Endodermal cell (in vitro differentiated cells): ENCODE measurements at regions not wholly inside any gene's neighbourhood (a gene's known extent, or its start where the extent isn't known, plus 50 kb on each side); places are given as distances from the start of the nearest gene placed in this dataset.

Experiments
- DNase-seq: peaks from one replicate; pipeline ENCODE4 v3.0.0-alpha.2; 2017
- H3K27ac ChIP-seq: 2 replicates; pipeline ENCODE4 v1.5.1; 2013; ENCODE audit warnings: mild to moderate bottlenecking, low read depth, low read length, moderate library complexity
- H3K27me3 ChIP-seq: 2 replicates; pipeline ENCODE4 v1.6.1; 2013; ENCODE audit warnings: mild to moderate bottlenecking, low read length, moderate library complexity; ENCODE audit not compliant: insufficient read depth, control insufficient read depth, poor library complexity, severe bottlenecking
- H3K36me3 ChIP-seq: 2 replicates; pipeline ENCODE4 v1.7.0; 2013; ENCODE audit warnings: mild to moderate bottlenecking, low read length, moderate library complexity; ENCODE audit not compliant: control insufficient read depth, insufficient read depth
- H3K4me1 ChIP-seq: one replicate; pipeline ENCODE4 v1.7.0; 2013; ENCODE audit warnings: low read length; ENCODE audit not compliant: control insufficient read depth, insufficient read depth
- H3K4me3 ChIP-seq: 2 replicates; pipeline ENCODE4 v1.5.1; 2013; ENCODE audit warnings: mild to moderate bottlenecking, low read length, moderate library complexity
- H3K9ac ChIP-seq: 2 replicates; pipeline ENCODE4 v1.6.1; 2013; ENCODE audit warnings: mild to moderate bottlenecking, low read length, moderate library complexity; ENCODE audit not compliant: poor library complexity, severe bottlenecking; ENCODE audit errors: extremely low read depth
- H3K9me3 ChIP-seq: 2 replicates; pipeline ENCODE4 v1.6.1; 2013; ENCODE audit warnings: mild to moderate bottlenecking, low read length, moderate library complexity; ENCODE audit not compliant: control insufficient read depth
- H3K27ac Mint-ChIP-seq: 2 replicates; pipeline ENCODE4 v1.8.0; 2020; ENCODE audit warnings: mixed read lengths
- H3K27me3 Mint-ChIP-seq: 2 replicates; pipeline ENCODE4 v1.8.0; 2021; ENCODE audit warnings: mild to moderate bottlenecking, mixed read lengths; ENCODE audit not compliant: insufficient read depth
- H3K36me3 Mint-ChIP-seq: 2 replicates; pipeline ENCODE4 v1.8.0; 2020; ENCODE audit warnings: low read depth, mixed read lengths
- H3K4me1 Mint-ChIP-seq: 2 replicates; pipeline ENCODE4 v1.8.0; 2020; ENCODE audit warnings: mixed read lengths
- H3K4me3 Mint-ChIP-seq: 2 replicates; pipeline ENCODE4 v1.8.0; 2020; ENCODE audit warnings: mild to moderate bottlenecking, moderate library complexity, mixed read lengths
- H3K9me3 Mint-ChIP-seq: 2 replicates; pipeline ENCODE4 v1.8.0; 2020; ENCODE audit warnings: mild to moderate bottlenecking, mixed read lengths
- CTCF ChIP-seq: fragments of 200-600 bp; sonication (generic); conservative IDR thresholded peaks from 2 replicates; pipeline ENCODE4 v1.5.0; 2021; ENCODE audit warnings: antibody characterized with exemption, mild to moderate bottlenecking
- WGBS, 2 experiments: methylation state at CpG; one replicate each; pipeline versions ENCODE4 v1.1.5 to v1.1.7; 2013; ENCODE audit warnings: missing lambda C conversion rate in 2 of 2, mixed read lengths in 1 of 2; ENCODE audit not compliant: insufficient coverage in 1 of 2, insufficient read length in 1 of 2; 5-methylcytosine and 5-hydroxymethylcytosine counted together

DNA sequence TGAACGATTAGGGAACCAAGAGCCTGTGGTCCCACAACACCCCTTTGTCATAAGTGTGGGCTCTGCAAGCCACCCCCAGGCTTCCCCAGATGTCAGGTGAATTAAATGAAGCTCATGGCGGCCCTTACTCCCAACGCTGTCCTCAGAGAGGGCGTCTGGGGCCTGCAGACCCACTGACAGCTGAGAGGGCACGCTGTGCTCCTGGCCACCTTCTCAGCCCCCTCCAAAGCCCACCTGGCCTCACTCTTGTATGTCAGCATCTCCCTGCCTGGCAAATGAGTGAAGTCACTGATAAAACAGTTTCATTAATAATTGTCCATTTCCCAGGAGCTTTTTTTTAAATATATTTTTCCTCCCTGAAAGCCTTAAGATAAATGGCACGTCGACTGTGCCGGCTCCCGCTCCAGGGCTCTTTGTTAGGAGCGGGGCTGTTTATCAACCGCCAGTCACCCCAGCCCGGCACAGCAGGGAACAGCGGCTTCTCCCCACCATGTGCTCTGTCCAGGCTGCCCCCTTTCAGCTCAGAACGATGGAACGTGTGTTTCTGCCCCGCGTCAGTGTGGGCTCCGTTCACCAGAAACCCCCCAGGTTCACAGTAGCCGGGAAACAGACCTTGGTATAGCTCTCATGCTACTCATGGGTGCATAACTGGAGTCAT, 94.7 kb upstream of the SFSWAP start:
- no peaks in the 10 kb centered on the region for H3K27me3 ChIP-seq
- no peaks in the 10 kb centered on the region for H3K36me3 Mint-ChIP-seq
- 90 to 92% methylated on average over 14 to 19 of the region's 19 CpGs for WGBS, 2 experiments

GRCh38 chr12:131616738-131617137, 94.2 kb upstream of the SFSWAP start:
- H3K9me3 ChIP-seq: no peaks in the 10 kb centered on the region
- no peak for DNase-seq
- no peaks in the 10 kb centered on the region for H3K27me3 Mint-ChIP-seq
- peaks cover 4% of the 10 kb centered on the region for H3K4me1 ChIP-seq
- H3K36me3 Mint-ChIP-seq: no peaks in the 10 kb centered on the region
- no peak for TF ChIP-seq CTCF
- H3K9ac ChIP-seq: no peak overlapping the region
- no peak overlapping the region for H3K27ac ChIP-seq
- no peak overlapping the region for H3K27ac Mint-ChIP-seq
- no peaks in the 10 kb centered on the region for H3K9me3 Mint-ChIP-seq
- no peak overlapping the region for H3K4me3 Mint-ChIP-seq
- no peak overlapping the region for H3K4me3 ChIP-seq
- H3K27me3 ChIP-seq: no peaks in the 10 kb centered on the region
- WGBS, 2 experiments: 76 to 87% methylated on average over 7 to 11 of the region's 11 CpGs
- H3K4me1 Mint-ChIP-seq: peaks cover 7% of the 10 kb centered on the region
- H3K36me3 ChIP-seq: no peaks in the 10 kb centered on the region

More for the DNA sequence above, 94.7 kb upstream of the SFSWAP start:
- peaks cover 4% of the 10 kb centered on the region for H3K4me1 ChIP-seq
- Mint-ChIP-seq H3K4me1 (peaks cover 3% of the 10 kb centered on the region), H3K27me3 (no peaks in the 10 kb centered on the region), H3K27ac (no peak overlapping the region), H3K9me3 (no peaks in the 10 kb centered on the region), H3K4me3 (no peak overlapping the region)
- no peak overlapping the region for H3K27ac ChIP-seq
- no peaks in the 10 kb centered on the region for H3K36me3 ChIP-seq
- no peak overlapping the region for H3K4me3 ChIP-seq
- no peak for DNase-seq
- H3K9ac ChIP-seq: no peak overlapping the region
- no peaks in the 10 kb centered on the region for H3K9me3 ChIP-seq
- TF ChIP-seq CTCF: no peak

DNA sequence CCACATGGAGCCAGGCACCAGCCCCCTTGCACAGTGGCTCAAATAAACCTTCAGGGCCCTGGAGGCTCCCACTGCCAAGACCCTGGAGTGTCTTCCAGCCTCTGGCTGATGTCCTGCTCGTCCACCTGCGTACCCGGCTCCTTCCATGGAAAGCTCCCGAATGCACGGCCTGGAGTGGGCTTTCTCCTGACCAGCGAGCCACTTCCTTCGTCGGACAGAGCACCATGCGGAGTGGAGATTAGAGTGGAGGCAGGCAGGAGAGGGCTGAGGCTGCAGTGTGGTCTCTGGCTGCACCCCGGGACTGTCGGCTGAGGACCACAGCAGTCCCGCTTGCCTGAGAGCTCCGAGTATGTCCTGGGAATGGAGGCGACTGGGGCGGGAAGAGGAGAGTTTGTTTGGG, 93.7 kb upstream of the SFSWAP start:
- Mint-ChIP-seq H3K4me1 (peaks cover 9% of the 10 kb centered on the region), H3K36me3 (no peaks in the 10 kb centered on the region), H3K27me3 (no peaks in the 10 kb centered on the region), H3K27ac (no peak overlapping the region), H3K4me3 (no peak overlapping the region), H3K9me3 (no peaks in the 10 kb centered on the region)
- DNase-seq: no peak
- Histone ChIP-seq H3K36me3 (no peaks in the 10 kb centered on the region), H3K9me3 (no peaks in the 10 kb centered on the region), H3K27me3 (no peaks in the 10 kb centered on the region), H3K9ac (no peak overlapping the region), H3K4me3 (no peak overlapping the region), H3K4me1 (peaks cover 4% of the 10 kb centered on the region), H3K27ac (no peak overlapping the region)
- WGBS, 2 experiments: 92 to 95% methylated on average over 10 to 15 of the region's 15 CpGs
- no peak for TF ChIP-seq CTCF
